HEK293 (cell line): ENCODE measurements at regions not wholly inside any gene's neighbourhood (a gene's known extent, or its start where the extent isn't known, plus 50 kb on each side); places are given as distances from the start of the nearest gene placed in this dataset.
A peak's percentile ranks its signal among the peaks of the same experiment; 100 is the strongest.

Experiments
- ATF2 ChIP-seq: fragments of 450-650 bp; formaldehyde crosslinking; IDR thresholded peaks from 2 replicates; pipeline ENCODE4 v1.5.1; 2016; ENCODE audit warnings: missing biosample characterization, missing genetic modification characterization, low read depth
- HIC1 ChIP-seq: fragments of 450-650 bp; formaldehyde crosslinking; IDR thresholded peaks from 2 replicates; pipeline ENCODE4 v1.5.1; 2016; ENCODE audit warnings: missing biosample characterization, missing genetic modification characterization
- KLF7 ChIP-seq: fragments of 450-650 bp; formaldehyde crosslinking; IDR thresholded peaks from 2 replicates; pipeline ENCODE4 v1.5.1; 2016; ENCODE audit warnings: missing biosample characterization, missing genetic modification characterization, borderline replicate concordance
- REST ChIP-seq: fragments of 450-650 bp; formaldehyde crosslinking; IDR thresholded peaks from 2 replicates; pipeline ENCODE4 v1.5.1; 2016; ENCODE audit warnings: missing biosample characterization, missing genetic modification characterization
- TRIM28 ChIP-seq: IDR thresholded peaks from 2 replicates; pipeline ENCODE4 v1.6.1; 2011; ENCODE audit warnings: low read length, control low read depth, borderline replicate concordance
- TSHZ1 ChIP-seq: fragments of 450-650 bp; formaldehyde crosslinking; IDR thresholded peaks from 2 replicates; pipeline ENCODE4 v1.5.1; 2016; ENCODE audit warnings: missing biosample characterization, missing genetic modification characterization, borderline replicate concordance
- ZNF155 ChIP-seq: fragments of 450-650 bp; formaldehyde crosslinking; IDR thresholded peaks from 2 replicates; pipeline ENCODE4 v1.5.1; 2016; ENCODE audit warnings: missing biosample characterization, missing genetic modification characterization
- ZNF223 ChIP-seq: fragments of 450-650 bp; formaldehyde crosslinking; IDR thresholded peaks from 2 replicates; pipeline ENCODE4 v1.5.1; 2016; ENCODE audit warnings: missing biosample characterization, missing genetic modification characterization
- ZNF280D ChIP-seq: fragments of 450-650 bp; formaldehyde crosslinking; IDR thresholded peaks from 2 replicates; pipeline ENCODE4 v1.5.1; 2016; ENCODE audit warnings: missing biosample characterization, missing genetic modification characterization
- ZNF324 ChIP-seq: fragments of 450-650 bp; formaldehyde crosslinking; IDR thresholded peaks from 2 replicates; pipeline ENCODE4 v1.5.1; 2016; ENCODE audit warnings: missing biosample characterization, missing genetic modification characterization
- ZNF391 ChIP-seq: fragments of 450-650 bp; formaldehyde crosslinking; IDR thresholded peaks from 2 replicates; pipeline ENCODE4 v1.5.1; 2016; ENCODE audit warnings: low read depth, missing biosample characterization, missing genetic modification characterization, borderline replicate concordance
- ZNF488 ChIP-seq: fragments of 450-650 bp; formaldehyde crosslinking; IDR thresholded peaks from 2 replicates; pipeline ENCODE4 v1.5.1; 2016; ENCODE audit warnings: missing biosample characterization, missing genetic modification characterization
- ZNF558 ChIP-seq: fragments of 450-650 bp; formaldehyde crosslinking; IDR thresholded peaks from 2 replicates; pipeline ENCODE4 v1.5.1; 2016; ENCODE audit warnings: missing biosample characterization, missing genetic modification characterization
- ZNF561 ChIP-seq: fragments of 450-650 bp; IDR thresholded peaks from 2 replicates; pipeline ENCODE4 v1.5.1; 2018; ENCODE audit warnings: missing biosample characterization, missing genetic modification characterization, borderline replicate concordance
- ZNF596 ChIP-seq: fragments of 450-650 bp; IDR thresholded peaks from 2 replicates; pipeline ENCODE4 v1.5.0; 2018; ENCODE audit warnings: missing biosample characterization, mild to moderate bottlenecking, missing genetic modification characterization, moderate library complexity
- ZNF610 ChIP-seq: fragments of 450-650 bp; formaldehyde crosslinking; IDR thresholded peaks from 2 replicates; pipeline ENCODE4 v1.5.1; 2016; ENCODE audit warnings: missing biosample characterization, missing genetic modification characterization, borderline replicate concordance
- ZNF704 ChIP-seq: fragments of 450-650 bp; formaldehyde crosslinking; IDR thresholded peaks from 2 replicates; pipeline ENCODE4 v1.5.1; 2016; ENCODE audit warnings: missing biosample characterization, missing genetic modification characterization
- ZNF747 ChIP-seq: fragments of 450-650 bp; formaldehyde crosslinking; IDR thresholded peaks from 2 replicates; pipeline ENCODE4 v1.5.1; 2016; ENCODE audit warnings: missing biosample characterization, missing genetic modification characterization
- ZNF76 ChIP-seq: fragments of 450-650 bp; formaldehyde crosslinking; IDR thresholded peaks from 2 replicates; pipeline ENCODE4; 2016; ENCODE audit warnings: low read depth, missing biosample characterization, missing genetic modification characterization, borderline replicate concordance
- ZNF768 ChIP-seq: fragments of 450-650 bp; formaldehyde crosslinking; IDR thresholded peaks from 2 replicates; pipeline ENCODE4 v1.5.1; 2018; ENCODE audit warnings: missing biosample characterization, mild to moderate bottlenecking, missing genetic modification characterization
- ZNF777 ChIP-seq: fragments of 450-650 bp; formaldehyde crosslinking; IDR thresholded peaks from 2 replicates; pipeline ENCODE4 v1.5.1; 2017; ENCODE audit warnings: missing biosample characterization, missing genetic modification characterization, borderline replicate concordance

GRCh38 chr9:86741311-86742208 lies 205.7 kb downstream of the GAS1 start (continued):
- TF ChIP-seq ZNF558 (tag by site-specific recombination) (peak; percentile 87; the same call in 1 of the 2 replicates), ZNF324 (tag by site-specific recombination) (peak; percentile 88), ZNF488 (tag by site-specific recombination) (peak; percentile 73), TSHZ1 (tag by site-specific recombination) (peak; percentile 97), ZNF704 (tag by site-specific recombination) (no peak), ZNF777 (tag by site-specific recombination) (no peak), TRIM28 (peak; percentile 79), ZNF223 (tag by site-specific recombination) (no peak), ATF2 (tag by site-specific recombination) (peak; percentile 99), ZNF768 (tag by site-specific recombination) (peak; percentile 6; the same call in 1 of the 2 replicates), KLF7 (tag by site-specific recombination) (0 out of 2 replicates have a peak, but pooled peaks have one; percentile 22), ZNF561 (tag by site-specific recombination) (peak; percentile 83), ZNF610 (tag by site-specific recombination) (no peak), ZNF391 (tag by site-specific recombination) (peak; percentile 77; the same call in 1 of the 2 replicates), ZNF747 (tag by site-specific recombination) (no peak), ZNF280D (tag by site-specific recombination) (0 out of 2 replicates have a peak, but pooled peaks have one; percentile 19), HIC1 (tag by site-specific recombination) (peak; percentile 87), ZNF76 (tag by site-specific recombination) (peak; percentile 45; the same call in 1 of the 2 replicates), REST (peak; percentile 48), ZNF155 (tag by site-specific recombination) (no peak), ZNF596 (tag by site-specific recombination) (no peak; the same call in 1 of the 2 replicates)
